ENCODE measurements at regions not wholly inside any gene's neighbourhood (a gene's known extent, or its start where the extent isn't known, plus 50 kb on each side); places are given as distances from the start of the nearest gene placed in this dataset.

DNA sequence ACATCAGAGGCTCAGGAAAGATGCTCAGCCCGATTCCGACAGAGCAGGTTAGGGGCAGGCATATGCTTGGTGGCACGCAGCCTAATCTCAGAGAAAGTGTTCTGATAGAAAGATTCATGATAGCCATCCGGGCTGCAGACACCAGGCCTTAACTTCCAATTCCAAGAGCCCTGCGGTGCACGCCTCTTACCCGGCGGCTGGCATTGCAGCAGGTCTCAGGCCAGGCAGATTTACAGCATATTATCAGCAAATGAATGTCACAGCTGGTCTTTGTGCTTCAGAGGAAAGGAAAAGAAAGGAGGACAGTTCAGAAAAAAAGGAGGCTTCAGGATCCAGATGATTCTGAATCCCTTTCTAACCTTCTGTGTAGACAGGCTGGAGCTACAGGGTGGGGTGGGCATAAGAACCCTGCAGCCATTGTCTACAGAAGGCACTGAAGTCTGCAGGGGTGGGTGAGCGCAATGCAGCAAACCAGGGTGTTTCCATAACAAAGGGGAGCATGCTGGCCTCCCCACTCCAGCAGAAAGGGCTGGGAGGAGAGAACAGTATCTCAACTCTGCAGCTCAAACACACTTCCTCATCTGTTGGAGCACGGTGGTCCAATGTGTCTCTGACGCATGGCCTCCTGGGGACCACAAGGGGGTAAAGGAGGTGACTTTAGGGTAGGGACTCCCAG, 277.4 kb upstream of the XYLT1 start:
- TF ChIP-seq EZH2 (optimal IDR thresholded peaks at IDR 0.05; ENCODE audit: low read depth, low read length) (no peak), EZH2phosphoT487 (IDR thresholded peaks at IDR 0.05; ENCODE audit: low read length) (no peak)
- TF ChIP-seq, protein P1, sequence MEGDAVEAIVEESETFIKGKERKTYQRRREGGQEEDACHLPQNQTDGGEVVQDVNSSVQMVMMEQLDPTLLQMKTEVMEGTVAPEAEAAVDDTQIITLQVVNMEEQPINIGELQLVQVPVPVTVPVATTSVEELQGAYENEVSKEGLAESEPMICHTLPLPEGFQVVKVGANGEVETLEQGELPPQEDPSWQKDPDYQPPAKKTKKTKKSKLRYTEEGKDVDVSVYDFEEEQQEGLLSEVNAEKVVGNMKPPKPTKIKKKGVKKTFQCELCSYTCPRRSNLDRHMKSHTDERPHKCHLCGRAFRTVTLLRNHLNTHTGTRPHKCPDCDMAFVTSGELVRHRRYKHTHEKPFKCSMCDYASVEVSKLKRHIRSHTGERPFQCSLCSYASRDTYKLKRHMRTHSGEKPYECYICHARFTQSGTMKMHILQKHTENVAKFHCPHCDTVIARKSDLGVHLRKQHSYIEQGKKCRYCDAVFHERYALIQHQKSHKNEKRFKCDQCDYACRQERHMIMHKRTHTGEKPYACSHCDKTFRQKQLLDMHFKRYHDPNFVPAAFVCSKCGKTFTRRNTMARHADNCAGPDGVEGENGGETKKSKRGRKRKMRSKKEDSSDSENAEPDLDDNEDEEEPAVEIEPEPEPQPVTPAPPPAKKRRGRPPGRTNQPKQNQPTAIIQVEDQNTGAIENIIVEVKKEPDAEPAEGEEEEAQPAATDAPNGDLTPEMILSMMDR (IDR thresholded peaks at IDR 0.05; ENCODE audit: low read length) = no peak

Data from MM.1S (cell line).